ENCODE measurements at regions not wholly inside any gene's neighbourhood (a gene's known extent, or its start where the extent isn't known, plus 50 kb on each side); places are given as distances from the start of the nearest gene placed in this dataset.
"Not testable (repeated sequence)": the region's sequence is repeated elsewhere in the genome, so short reads cannot be mapped to it uniquely, and the experiment has no call there.

- H2BK12ac ChIP-seq (ENCODE audit: low read length); H3K9me3 ChIP-seq (replicated peaks in 1 of 2; ENCODE audit: control insufficient read depth in 2 of 2, insufficient read depth in 1 of 2, low read depth in 1 of 2, low read length in 2 of 2); H3K23ac ChIP-seq (ENCODE audit: low read depth, low read length, poor library complexity); H2AFZ ChIP-seq (ENCODE audit: low read length); H3K4me2 ChIP-seq (ENCODE audit: insufficient read depth, low read length, poor library complexity, severe bottlenecking); H3K27me3 ChIP-seq (ENCODE audit: control insufficient read depth in 3 of 3, insufficient read depth in 3 of 3, low read depth in 1 of 3, low read length in 3 of 3); DNase-seq (ENCODE audit: low spot score); H3K14ac ChIP-seq (ENCODE audit: low read length); H3K27ac ChIP-seq (replicated peaks; ENCODE audit: low read length); H4K8ac ChIP-seq (ENCODE audit: low read depth, low read length); H3K9ac ChIP-seq (ENCODE audit: low read depth, low read length, poor library complexity); H3K4me3 ChIP-seq (ENCODE audit: low read length in 2 of 2); H2BK5ac ChIP-seq (ENCODE audit: low read length); H3K36me3 ChIP-seq (replicated peaks in 1 of 2; ENCODE audit: control insufficient read depth in 2 of 2, insufficient read depth in 2 of 2, low read length in 2 of 2); H3K4me1 ChIP-seq (ENCODE audit: control insufficient read depth in 2 of 2, insufficient read depth in 1 of 2, low read depth in 1 of 2, low read length in 2 of 2); H2BK15ac ChIP-seq (ENCODE audit: low read length); H3K18ac ChIP-seq (ENCODE audit: low read length); H3K4ac ChIP-seq (ENCODE audit: low read length); H2AK5ac ChIP-seq (ENCODE audit: low read depth, low read length); H2BK120ac ChIP-seq (ENCODE audit: low read depth, low read length); H3K79me1 ChIP-seq (ENCODE audit: low read depth, low read length); H4K91ac ChIP-seq (ENCODE audit: low read depth, low read length, poor library complexity): not testable (repeated sequence)
- WGBS, 2 donors (ENCODE audit: extremely low coverage in 2 of 2, insufficient read length in 2 of 2, insufficient replicate concordance in 1 of 2): no CpG with 5 or more reads among the region's 5 CpGs
Observed at GRCh38 chr1:87992536-87992935, 663.9 kb downstream of the LMO4 start.

- no peak overlapping the region for H3K27ac ChIP-seq (replicated peaks; ENCODE audit: low read length)
- H3K4me3 ChIP-seq (ENCODE audit: low read length in 2 of 2): no peak overlapping the region
- H2BK120ac ChIP-seq (ENCODE audit: low read depth, low read length): no peak overlapping the region
- no peak for DNase-seq (ENCODE audit: low spot score)
- H3K9me3 ChIP-seq (replicated peaks in 1 of 2; ENCODE audit: control insufficient read depth in 2 of 2, insufficient read depth in 1 of 2, low read depth in 1 of 2, low read length in 2 of 2): no peaks in the 10 kb centered on the region
- no peak overlapping the region for H2BK15ac ChIP-seq (ENCODE audit: low read length)
- no peak overlapping the region for H4K91ac ChIP-seq (ENCODE audit: low read depth, low read length, poor library complexity)
- no peak overlapping the region for H2AFZ ChIP-seq (ENCODE audit: low read length)
- no peaks in the 10 kb centered on the region for H3K79me1 ChIP-seq (ENCODE audit: low read depth, low read length)
- H3K9ac ChIP-seq (ENCODE audit: low read depth, low read length, poor library complexity): no peak overlapping the region
- no peak overlapping the region for H3K23ac ChIP-seq (ENCODE audit: low read depth, low read length, poor library complexity)
- H3K4me1 ChIP-seq (ENCODE audit: control insufficient read depth in 2 of 2, insufficient read depth in 1 of 2, low read depth in 1 of 2, low read length in 2 of 2): no peaks in the 10 kb centered on the region
- WGBS, 2 donors (ENCODE audit: extremely low coverage in 2 of 2, insufficient read length in 2 of 2, insufficient replicate concordance in 1 of 2): no CpG with 5 or more reads among the region's 4 CpGs
- H2BK12ac ChIP-seq (ENCODE audit: low read length): no peak overlapping the region
- H4K8ac ChIP-seq (ENCODE audit: low read depth, low read length): no peak overlapping the region
- H3K27me3 ChIP-seq (ENCODE audit: control insufficient read depth in 3 of 3, insufficient read depth in 3 of 3, low read depth in 1 of 3, low read length in 3 of 3): no peaks in the 10 kb centered on the region
- no peak overlapping the region for H2AK5ac ChIP-seq (ENCODE audit: low read depth, low read length)
- H3K4me2 ChIP-seq (ENCODE audit: insufficient read depth, low read length, poor library complexity, severe bottlenecking): no peak overlapping the region
- no peak overlapping the region for H3K14ac ChIP-seq (ENCODE audit: low read length)
- H2BK5ac ChIP-seq (ENCODE audit: low read length): no peak overlapping the region
- H3K4ac ChIP-seq (ENCODE audit: low read length): no peak overlapping the region
- no peak overlapping the region for H3K18ac ChIP-seq (ENCODE audit: low read length)
- H3K36me3 ChIP-seq (replicated peaks in 1 of 2; ENCODE audit: control insufficient read depth in 2 of 2, insufficient read depth in 2 of 2, low read length in 2 of 2): no peaks in the 10 kb centered on the region
Observed at GRCh38 chr1:87993051-87993450, 664.4 kb downstream of the LMO4 start.

- Histone ChIP-seq H3K23ac (ENCODE audit: low read depth, low read length, poor library complexity) (no peak overlapping the region), H2AK5ac (ENCODE audit: low read depth, low read length) (no peak overlapping the region), H4K8ac (ENCODE audit: low read depth, low read length) (no peak overlapping the region), H2BK12ac (ENCODE audit: low read length) (no peak overlapping the region), H2AFZ (ENCODE audit: low read length) (no peak overlapping the region), H3K18ac (ENCODE audit: low read length) (no peak overlapping the region), H3K27ac (replicated peaks; ENCODE audit: low read length) (no peak overlapping the region), H3K9me3 (replicated peaks in 1 of 2; ENCODE audit: control insufficient read depth in 2 of 2, insufficient read depth in 1 of 2, low read depth in 1 of 2, low read length in 2 of 2) (no peaks in the 10 kb centered on the region), H2BK5ac (ENCODE audit: low read length) (no peak overlapping the region), H4K91ac (ENCODE audit: low read depth, low read length, poor library complexity) (no peak overlapping the region), H3K4me3 (ENCODE audit: low read length in 2 of 2) (no peak overlapping the region), H3K9ac (ENCODE audit: low read depth, low read length, poor library complexity) (no peak overlapping the region), H3K4me2 (ENCODE audit: insufficient read depth, low read length, poor library complexity, severe bottlenecking) (no peak overlapping the region), H3K27me3 (ENCODE audit: control insufficient read depth in 3 of 3, insufficient read depth in 3 of 3, low read depth in 1 of 3, low read length in 3 of 3) (no peaks in the 10 kb centered on the region), H3K14ac (ENCODE audit: low read length) (no peak overlapping the region), H3K79me1 (ENCODE audit: low read depth, low read length) (no peaks in the 10 kb centered on the region), H3K4me1 (ENCODE audit: control insufficient read depth in 2 of 2, insufficient read depth in 1 of 2, low read depth in 1 of 2, low read length in 2 of 2) (no peaks in the 10 kb centered on the region), H3K36me3 (replicated peaks in 1 of 2; ENCODE audit: control insufficient read depth in 2 of 2, insufficient read depth in 2 of 2, low read length in 2 of 2) (no peaks in the 10 kb centered on the region), H3K4ac (ENCODE audit: low read length) (no peak overlapping the region), H2BK15ac (ENCODE audit: low read length) (no peak overlapping the region), H2BK120ac (ENCODE audit: low read depth, low read length) (no peak overlapping the region)
- no peak for DNase-seq (ENCODE audit: low spot score)
- WGBS, 2 donors (ENCODE audit: extremely low coverage in 2 of 2, insufficient read length in 2 of 2, insufficient replicate concordance in 1 of 2): no CpG with 5 or more reads among the region's 6 CpGs
Observed at GRCh38 chr1:87999852-88000251, 671.2 kb downstream of the LMO4 start.

- Histone ChIP-seq H2BK120ac (ENCODE audit: low read depth, low read length) (no peak overlapping the region), H4K8ac (ENCODE audit: low read depth, low read length) (no peak overlapping the region), H2BK15ac (ENCODE audit: low read length) (no peak overlapping the region), H3K14ac (ENCODE audit: low read length) (no peak overlapping the region), H2AFZ (ENCODE audit: low read length) (no peak overlapping the region), H3K4me1 (ENCODE audit: control insufficient read depth in 2 of 2, insufficient read depth in 1 of 2, low read depth in 1 of 2, low read length in 2 of 2) (no peaks in the 10 kb centered on the region), H2AK5ac (ENCODE audit: low read depth, low read length) (no peak overlapping the region), H3K9ac (ENCODE audit: low read depth, low read length, poor library complexity) (no peak overlapping the region), H3K23ac (ENCODE audit: low read depth, low read length, poor library complexity) (no peak overlapping the region), H3K27ac (replicated peaks; ENCODE audit: low read length) (no peak overlapping the region), H3K18ac (ENCODE audit: low read length) (no peak overlapping the region), H4K91ac (ENCODE audit: low read depth, low read length, poor library complexity) (no peak overlapping the region), H3K4ac (ENCODE audit: low read length) (no peak overlapping the region), H2BK12ac (ENCODE audit: low read length) (no peak overlapping the region), H3K79me1 (ENCODE audit: low read depth, low read length) (no peaks in the 10 kb centered on the region), H3K36me3 (replicated peaks in 1 of 2; ENCODE audit: control insufficient read depth in 2 of 2, insufficient read depth in 2 of 2, low read length in 2 of 2) (no peaks in the 10 kb centered on the region), H3K4me3 (ENCODE audit: low read length in 2 of 2) (no peak overlapping the region), H3K4me2 (ENCODE audit: insufficient read depth, low read length, poor library complexity, severe bottlenecking) (no peak overlapping the region), H3K27me3 (ENCODE audit: control insufficient read depth in 3 of 3, insufficient read depth in 3 of 3, low read depth in 1 of 3, low read length in 3 of 3) (no peaks in the 10 kb centered on the region), H2BK5ac (ENCODE audit: low read length) (no peak overlapping the region), H3K9me3 (replicated peaks in 1 of 2; ENCODE audit: control insufficient read depth in 2 of 2, insufficient read depth in 1 of 2, low read depth in 1 of 2, low read length in 2 of 2) (no peaks in the 10 kb centered on the region)
- DNase-seq (ENCODE audit: low spot score): no peak
- no CpG with 5 or more reads among the region's 1 CpG for WGBS, 2 donors (ENCODE audit: extremely low coverage in 2 of 2, insufficient read length in 2 of 2, insufficient replicate concordance in 1 of 2)
Observed at GRCh38 chr1:88001460-88001859, 672.8 kb downstream of the LMO4 start.
